Stimulated activated naive CD8-positive, alpha-beta T cell treated with anti-CD3 and anti-CD28 coated beads, Interleukin-15, amount 100 ng/mL, for 72 hours (primary cell): ENCODE measurements at regions not wholly inside any gene's neighbourhood (a gene's known extent, or its start where the extent isn't known, plus 50 kb on each side); places are given as distances from the start of the nearest gene placed in this dataset.

Experiments used
- ATAC-seq: fragments of 150-1000 bp; cut with Tn5 transposase; 2 replicates; pipeline ENCODE4 v1.10.0; 2021; ENCODE audit warnings: mild to moderate bottlenecking, moderate library complexity
- DNase-seq, 2 donors: peaks; one replicate each; pipeline ENCODE4 v3.0.0; 2021 to 2022
- H3K27ac Mint-ChIP-seq, 2 donors: one replicate each; pipeline ENCODE4 v1.8.0; 2022; ENCODE audit warnings: mild to moderate bottlenecking in 2 of 2, mixed read lengths in 2 of 2, moderate library complexity in 2 of 2
- H3K27me3 Mint-ChIP-seq: one replicate; pipeline ENCODE4 v1.8.0; 2022; ENCODE audit warnings: mixed read lengths
- H3K4me1 Mint-ChIP-seq: one replicate; pipeline ENCODE4 v1.8.0; 2022; ENCODE audit warnings: mild to moderate bottlenecking, mixed read lengths
- H3K4me3 Mint-ChIP-seq, 2 donors: one replicate each; pipeline ENCODE4 v1.8.0; 2022; ENCODE audit warnings: mild to moderate bottlenecking in 2 of 2, mixed read lengths in 2 of 2, moderate library complexity in 1 of 2
- H3K9me3 Mint-ChIP-seq, 2 donors: one replicate each; pipeline ENCODE4 v1.8.0; 2022; ENCODE audit warnings: mixed read lengths in 2 of 2

DNA sequence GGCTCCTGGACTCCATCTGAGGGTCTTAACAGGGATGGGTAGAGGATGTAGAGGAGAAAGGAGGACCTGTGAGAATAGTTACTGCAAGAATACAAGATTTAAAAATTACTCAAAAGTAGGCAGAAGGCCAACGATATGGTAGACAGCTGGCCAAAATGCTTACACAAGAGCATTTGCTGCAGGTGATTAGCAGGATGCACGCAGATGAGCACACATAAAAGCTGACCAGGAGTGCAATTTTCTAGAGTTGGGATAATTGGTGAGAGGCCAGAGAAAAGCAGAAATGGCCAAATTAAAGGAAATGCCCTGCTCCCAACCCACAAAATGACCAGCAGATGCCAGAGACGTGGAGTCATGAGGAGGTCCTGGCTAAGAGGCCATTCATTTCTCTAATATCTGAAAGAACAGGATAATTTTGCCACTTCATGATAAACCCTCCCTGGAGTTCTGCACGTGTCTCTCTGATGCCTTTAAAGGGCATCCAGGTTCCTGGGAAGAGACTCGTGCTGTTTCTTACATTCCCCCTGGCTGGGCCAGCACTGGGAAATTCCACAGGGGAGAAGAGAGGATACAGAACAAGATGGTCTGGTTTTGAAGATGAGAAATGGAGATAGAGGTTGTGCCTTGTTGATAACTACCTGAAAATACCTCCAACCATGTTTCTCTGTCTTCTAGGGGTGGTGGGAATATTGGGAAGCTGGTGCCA is 62.3 kb upstream of the KCNA3 start:
- H3K27me3 Mint-ChIP-seq = peaks cover 10% of the 10 kb centered on the region
- no peak overlapping the region for H3K27ac Mint-ChIP-seq
- no peaks in the 10 kb centered on the region for H3K9me3 Mint-ChIP-seq
- H3K4me3 Mint-ChIP-seq = no peak overlapping the region
- no peaks in the 10 kb centered on the region for H3K4me1 Mint-ChIP-seq
- ATAC-seq (no peak), DNase-seq (no peak)

GRCh38 chr1:110734133-110734680 is 59.5 kb upstream of the KCNA3 start:
- Mint-ChIP-seq H3K9me3 (no peaks in the 10 kb centered on the region), H3K4me3 (no peak overlapping the region), H3K27me3 (peaks cover 9% of the 10 kb centered on the region), H3K27ac (no peak overlapping the region), H3K4me1 (no peaks in the 10 kb centered on the region)
- ATAC-seq = no peak
- no peak for DNase-seq

DNA sequence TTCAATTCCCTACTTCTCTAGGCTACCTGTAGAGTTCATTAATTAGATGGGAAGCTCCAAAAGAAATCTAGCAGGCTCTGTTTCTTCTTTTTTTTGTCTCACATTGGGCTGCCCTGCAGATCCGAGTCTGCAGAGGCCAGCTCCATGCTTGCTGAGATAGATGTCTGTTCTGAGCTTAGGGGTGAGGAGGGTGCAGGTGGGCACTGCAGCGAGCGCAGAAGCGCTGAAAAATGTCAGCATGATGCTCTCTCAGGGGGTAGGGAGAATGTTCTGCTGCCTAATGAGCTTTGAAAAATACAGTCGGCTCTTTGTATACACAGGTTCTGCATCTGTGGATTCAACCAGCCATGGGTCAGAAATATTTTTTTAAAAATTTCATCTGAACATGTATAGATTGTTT is 56.8 kb upstream of the KCNA3 start:
- ATAC-seq = no peak
- Mint-ChIP-seq H3K27ac (no peak overlapping the region), H3K4me1 (peaks cover 20% of the 10 kb centered on the region), H3K9me3 (no peaks in the 10 kb centered on the region), H3K4me3 (no peak overlapping the region), H3K27me3 (peaks cover under 1% of the 10 kb centered on the region)
- no peak for DNase-seq

DNA sequence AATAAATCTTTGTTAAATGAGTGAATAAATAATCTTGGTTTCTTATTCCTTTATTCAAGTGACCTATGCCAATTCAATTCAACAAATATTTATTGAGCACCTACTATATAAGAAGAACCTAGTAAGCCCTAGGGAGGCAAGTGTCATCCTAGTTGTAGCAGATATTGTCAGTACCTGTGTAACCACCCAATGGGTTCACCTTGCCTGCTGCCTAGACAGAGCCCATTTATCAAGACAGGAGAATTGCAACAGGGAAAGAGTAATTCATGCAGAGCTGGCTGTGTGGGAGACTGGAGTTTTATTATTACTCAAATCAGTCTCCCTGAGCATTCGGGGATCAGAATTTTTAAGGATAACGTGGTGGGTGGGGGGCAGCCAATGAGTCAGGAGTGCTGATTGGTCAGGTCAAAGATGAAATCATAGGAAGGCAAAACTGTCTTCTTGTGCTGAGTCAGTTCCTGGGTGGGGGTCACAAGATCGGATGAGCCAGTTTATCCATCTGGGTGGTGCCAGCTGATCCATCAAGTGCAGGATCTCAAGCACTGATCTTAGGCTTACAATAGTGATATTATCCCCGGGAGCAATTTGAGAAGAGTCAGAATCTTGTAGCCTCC is 53.8 kb upstream of the KCNA3 start:
- H3K9me3 Mint-ChIP-seq = no peaks in the 10 kb centered on the region
- DNase-seq = no peak
- H3K4me3 Mint-ChIP-seq = no peak overlapping the region
- H3K4me1 Mint-ChIP-seq = peaks cover 29% of the 10 kb centered on the region
- ATAC-seq = no peak
- H3K27ac Mint-ChIP-seq = no peak overlapping the region
- H3K27me3 Mint-ChIP-seq = no peaks in the 10 kb centered on the region

GRCh38 chr1:110727246-110727645 is 52.5 kb upstream of the KCNA3 start:
- DNase-seq = no peak
- Mint-ChIP-seq H3K4me3 (peak overlapping the region; percentile 70 to 72), H3K9me3 (no peaks in the 10 kb centered on the region), H3K4me1 (peaks cover 29% of the 10 kb centered on the region), H3K27ac (peak overlapping the region in 1 of 2 donors; percentile 83), H3K27me3 (no peaks in the 10 kb centered on the region)
- no peak for ATAC-seq

- DNase-seq = no peak
- peak; percentile 66 for ATAC-seq
- Mint-ChIP-seq H3K27ac (peak overlapping the region; percentile 31 to 90), H3K4me1 (peaks cover 29% of the 10 kb centered on the region), H3K27me3 (no peaks in the 10 kb centered on the region), H3K4me3 (peak overlapping the region; percentile 70 to 72), H3K9me3 (no peaks in the 10 kb centered on the region)
Measured at GRCh38 chr1:110726755-110727154, 52.0 kb upstream of the KCNA3 start.
